Mesenchymal stem cell (in vitro differentiated cells and primary cell): ENCODE measurements at regions not wholly inside any gene's neighbourhood (a gene's known extent, or its start where the extent isn't known, plus 50 kb on each side); places are given as distances from the start of the nearest gene placed in this dataset.

Experiments used
- DNase-seq: peaks from one replicate; pipeline ENCODE4 v3.0.0-alpha.2; 2013
- H2AFZ ChIP-seq: one replicate; pipeline ENCODE4 v1.6.1; 2013; ENCODE audit warnings: low read depth, mild to moderate bottlenecking, control low read depth, inconsistent platforms, low read length, moderate library complexity
- H2AK5ac ChIP-seq: 2 replicates; pipeline ENCODE4 v1.6.1; 2013; ENCODE audit warnings: low read length, moderate library complexity, mild to moderate bottlenecking, inconsistent platforms; ENCODE audit not compliant: severe bottlenecking
- H2BK120ac ChIP-seq: one replicate; pipeline ENCODE4 v1.6.1; 2013; ENCODE audit warnings: low read depth, mild to moderate bottlenecking, inconsistent platforms, low read length, moderate library complexity
- H2BK12ac ChIP-seq, 2 experiments: one replicate each; pipeline ENCODE4 v1.6.1; 2013; ENCODE audit warnings: inconsistent platforms in 2 of 2, low read length in 2 of 2, mild to moderate bottlenecking in 2 of 2, moderate library complexity in 2 of 2, control low read depth in 1 of 2
- H2BK15ac ChIP-seq: one replicate; pipeline ENCODE4 v1.6.1; 2013; ENCODE audit warnings: mild to moderate bottlenecking, low read depth, inconsistent platforms; ENCODE audit not compliant: poor library complexity, severe bottlenecking
- H2BK5ac ChIP-seq: 2 replicates; pipeline ENCODE4 v1.6.1; 2013; ENCODE audit warnings: low read depth, mild to moderate bottlenecking, low read length, control low read depth, inconsistent platforms; ENCODE audit not compliant: poor library complexity, severe bottlenecking
- H3K14ac ChIP-seq, 2 experiments: one replicate each; pipeline ENCODE4 v1.6.1; 2013; ENCODE audit warnings: inconsistent platforms in 2 of 2, low read length in 2 of 2, control low read depth in 1 of 2, mild to moderate bottlenecking in 1 of 2, moderate library complexity in 1 of 2
- H3K18ac ChIP-seq, 2 experiments: one replicate each; pipeline ENCODE4 v1.6.1; 2013; ENCODE audit warnings: inconsistent platforms in 2 of 2, low read length in 2 of 2, control low read depth in 1 of 2, low read depth in 1 of 2, mild to moderate bottlenecking in 1 of 2
- H3K23ac ChIP-seq, 2 experiments: one replicate each; pipeline ENCODE4 v1.6.1; 2013; ENCODE audit warnings: inconsistent platforms in 2 of 2, low read length in 2 of 2, mild to moderate bottlenecking in 2 of 2, moderate library complexity in 2 of 2, control low read depth in 1 of 2
- H3K27ac ChIP-seq: 2 replicates; pipeline ENCODE4 v1.5.1; 2013; ENCODE audit warnings: mild to moderate bottlenecking, moderate library complexity, low read length, control low read depth, inconsistent platforms; ENCODE audit not compliant: poor library complexity, severe bottlenecking
- H3K27me3 ChIP-seq, 2 experiments: 2 replicates each; pipeline versions ENCODE4 v1.6.1 to v1.7.0; 2013; ENCODE audit warnings: low read length in 2 of 2, mild to moderate bottlenecking in 2 of 2, moderate library complexity in 2 of 2, control low read depth in 1 of 2, inconsistent platforms in 1 of 2; ENCODE audit not compliant: control insufficient read depth in 1 of 2, insufficient read depth in 1 of 2
- H3K36me3 ChIP-seq, 2 experiments: 2 replicates each; pipeline versions ENCODE4 v1.6.1 to v1.7.0; 2013; ENCODE audit warnings: low read length in 2 of 2, control low read depth in 1 of 2, inconsistent platforms in 1 of 2, low read depth in 1 of 2, mild to moderate bottlenecking in 1 of 2; ENCODE audit not compliant: insufficient read depth in 2 of 2, control insufficient read depth in 1 of 2
- H3K4ac ChIP-seq, 2 experiments: one replicate each; pipeline ENCODE4 v1.6.1; 2013; ENCODE audit warnings: inconsistent platforms in 2 of 2, low read length in 2 of 2, mild to moderate bottlenecking in 2 of 2, moderate library complexity in 2 of 2, control low read depth in 1 of 2, low read depth in 1 of 2
- H3K4me1 ChIP-seq: 2 replicates; pipeline ENCODE4 v1.6.1; 2013; ENCODE audit warnings: low read depth, low read length, control low read depth; ENCODE audit not compliant: control insufficient read depth, insufficient read depth
- H3K4me2 ChIP-seq: 2 replicates; pipeline ENCODE4 v1.6.1; 2013; ENCODE audit warnings: low read length, mild to moderate bottlenecking, inconsistent platforms; ENCODE audit not compliant: poor library complexity, severe bottlenecking
- H3K4me3 ChIP-seq, 2 experiments: 2 replicates each; pipeline versions ENCODE4 v1.5.1 to v1.7.0; 2013; ENCODE audit warnings: low read length in 2 of 2, mild to moderate bottlenecking in 2 of 2, control low read depth in 1 of 2, low read depth in 1 of 2; ENCODE audit not compliant: insufficient read depth in 1 of 2
- H3K79me1 ChIP-seq: replicated peaks from 2 replicates; pipeline ENCODE4 v1.6.1; 2013; ENCODE audit warnings: mild to moderate bottlenecking, control low read depth, low read length, inconsistent platforms; ENCODE audit not compliant: poor library complexity, severe bottlenecking
- H3K9ac ChIP-seq: 2 replicates; pipeline ENCODE4 v1.7.0; 2013; ENCODE audit warnings: mild to moderate bottlenecking, low read length, moderate library complexity
- H3K9me3 ChIP-seq: 2 replicates; pipeline ENCODE4 v1.7.0; 2013; ENCODE audit warnings: mild to moderate bottlenecking, low read length; ENCODE audit not compliant: control insufficient read depth
- H4K8ac ChIP-seq: one replicate; pipeline ENCODE4 v1.6.1; 2013; ENCODE audit warnings: inconsistent platforms, mild to moderate bottlenecking, low read length, moderate library complexity
- H4K91ac ChIP-seq: one replicate; pipeline ENCODE4 v1.6.1; 2013; ENCODE audit warnings: mild to moderate bottlenecking, low read length, inconsistent platforms
- WGBS: methylation state at CpG from one replicate; pipeline ENCODE4 v1.1.7; 2013; ENCODE audit warnings: mixed read lengths; 5-methylcytosine and 5-hydroxymethylcytosine counted together

- Histone ChIP-seq H3K4me1 (no peaks in the 10 kb centered on the region), H3K4me2 (no peak overlapping the region), H2AK5ac (no peak overlapping the region), H3K4ac (no peak overlapping the region), H3K27me3 (peaks cover 0 to 22% of the 10 kb centered on the region in 2 experiments), H2AFZ (no peak overlapping the region), H3K36me3 (no peaks in the 10 kb centered on the region), H4K8ac (no peak overlapping the region), H3K9ac (no peak overlapping the region), H3K27ac (no peak overlapping the region), H4K91ac (no peak overlapping the region), H2BK15ac (no peak overlapping the region), H3K18ac (no peak overlapping the region), H2BK120ac (no peak overlapping the region), H3K9me3 (no peaks in the 10 kb centered on the region), H3K23ac (no peak overlapping the region), H2BK12ac (no peak overlapping the region), H3K14ac (no peak overlapping the region), H2BK5ac (no peak overlapping the region), H3K79me1 (no peaks in the 10 kb centered on the region), H3K4me3 (no peak overlapping the region)
- WGBS, result 67% methylated on average over 5 of the region's 5 CpGs
- no peak for DNase-seq
These were observed 255.5 kb upstream of the CSF3R start for GRCh38 chr1:36738245-36738644.

DNA sequence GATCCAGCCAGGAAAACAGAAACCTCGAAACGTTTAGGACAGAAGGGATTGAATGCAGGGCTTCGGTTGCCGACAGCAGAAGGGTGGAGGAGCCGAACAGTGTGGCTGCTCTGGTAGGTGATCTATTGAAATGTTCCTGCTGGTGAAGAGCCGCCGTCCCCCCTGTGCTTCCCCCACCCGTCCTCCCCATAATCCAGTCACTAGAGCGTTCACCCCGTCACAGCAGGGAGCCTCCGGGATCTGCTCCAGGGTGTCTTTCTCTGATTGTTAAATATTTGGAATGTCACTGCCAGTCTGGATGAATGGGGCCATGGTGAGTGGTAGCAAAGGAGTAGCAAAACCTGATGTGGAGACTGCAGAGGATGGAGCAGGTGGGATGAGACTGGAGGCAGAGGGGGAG is 255.1 kb upstream of the CSF3R start:
- H3K9ac ChIP-seq, result no peak overlapping the region
- DNase-seq, result no peak
- no peak overlapping the region for H3K27ac ChIP-seq
- no peak overlapping the region for H3K4ac ChIP-seq
- no peak overlapping the region for H2BK5ac ChIP-seq
- H2AK5ac ChIP-seq, result no peak overlapping the region
- H2BK120ac ChIP-seq, result no peak overlapping the region
- no peak overlapping the region for H3K14ac ChIP-seq
- H3K23ac ChIP-seq, result no peak overlapping the region
- H3K9me3 ChIP-seq, result no peaks in the 10 kb centered on the region
- H2BK15ac ChIP-seq, result no peak overlapping the region
- 52% methylated on average over 10 of the region's 11 CpGs for WGBS
- H2AFZ ChIP-seq, result no peak overlapping the region
- H3K4me2 ChIP-seq, result no peak overlapping the region
- H3K27me3 ChIP-seq, result peaks cover 0 to 22% of the 10 kb centered on the region in 2 experiments
- H2BK12ac ChIP-seq, result no peak overlapping the region
- no peaks in the 10 kb centered on the region for H3K36me3 ChIP-seq
- H3K4me3 ChIP-seq, result no peak overlapping the region
- no peaks in the 10 kb centered on the region for H3K4me1 ChIP-seq
- H4K8ac ChIP-seq, result no peak overlapping the region
- no peaks in the 10 kb centered on the region for H3K79me1 ChIP-seq
- H4K91ac ChIP-seq, result no peak overlapping the region
- H3K18ac ChIP-seq, result no peak overlapping the region

DNA sequence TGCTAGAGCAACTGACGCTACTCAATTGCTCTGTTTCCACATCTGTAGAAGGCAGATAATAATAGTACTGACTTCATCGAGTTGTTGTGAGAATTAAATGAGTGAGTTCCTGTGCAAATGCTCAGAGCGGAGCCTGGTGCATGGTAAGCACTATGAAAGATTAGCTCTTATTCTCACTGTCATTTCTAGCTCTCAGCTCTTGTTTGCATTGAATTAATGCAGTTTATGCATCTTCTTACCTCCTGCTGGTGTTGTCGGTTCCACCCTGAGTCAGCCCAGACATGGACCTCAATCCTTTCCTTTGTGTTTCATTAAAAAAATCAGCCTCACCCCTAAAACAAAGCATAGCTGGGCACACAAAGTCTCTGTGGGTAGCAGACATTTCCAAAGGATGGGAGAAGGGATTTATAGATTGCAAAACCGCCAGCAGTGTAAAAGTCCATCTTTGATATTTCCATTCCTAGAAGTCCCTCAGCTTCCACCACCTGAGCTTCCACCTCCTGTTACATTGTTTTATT is 254.4 kb upstream of the CSF3R start:
- no peak for DNase-seq
- Histone ChIP-seq H3K36me3 (no peaks in the 10 kb centered on the region), H3K79me1 (no peaks in the 10 kb centered on the region), H4K91ac (no peak overlapping the region), H3K18ac (no peak overlapping the region), H3K23ac (no peak overlapping the region), H2BK120ac (no peak overlapping the region), H3K14ac (no peak overlapping the region), H3K9me3 (no peaks in the 10 kb centered on the region), H3K9ac (no peak overlapping the region), H4K8ac (no peak overlapping the region), H3K4me3 (no peak overlapping the region), H2AK5ac (no peak overlapping the region), H2BK5ac (no peak overlapping the region), H2BK15ac (no peak overlapping the region), H2AFZ (no peak overlapping the region), H2BK12ac (no peak overlapping the region), H3K27me3 (peaks cover 0 to 22% of the 10 kb centered on the region in 2 experiments), H3K27ac (no peak overlapping the region), H3K4me1 (no peaks in the 10 kb centered on the region), H3K4ac (no peak overlapping the region), H3K4me2 (no peak overlapping the region)
- WGBS, result 58% methylated on average over 4 of the region's 5 CpGs

GRCh38 chr1:36735939-36736730 is 253.4 kb upstream of the CSF3R start:
- Histone ChIP-seq H2BK5ac (no peak overlapping the region), H3K9ac (no peak overlapping the region), H4K91ac (no peak overlapping the region), H3K23ac (no peak overlapping the region), H3K79me1 (no peaks in the 10 kb centered on the region), H3K27me3 (peaks cover 0 to 22% of the 10 kb centered on the region in 2 experiments), H2BK12ac (no peak overlapping the region), H3K9me3 (no peaks in the 10 kb centered on the region), H2AFZ (no peak overlapping the region), H3K4ac (no peak overlapping the region), H2BK120ac (no peak overlapping the region), H3K18ac (no peak overlapping the region), H3K4me1 (no peaks in the 10 kb centered on the region), H3K4me2 (no peak overlapping the region), H3K36me3 (no peaks in the 10 kb centered on the region), H4K8ac (no peak overlapping the region), H2BK15ac (no peak overlapping the region), H2AK5ac (no peak overlapping the region), H3K27ac (no peak overlapping the region), H3K14ac (no peak overlapping the region), H3K4me3 (no peak overlapping the region)
- WGBS, result 59% methylated on average over 18 of the region's 18 CpGs
- no peak for DNase-seq
